ENCODE measurements at regions not wholly inside any gene's neighbourhood (a gene's known extent, or its start where the extent isn't known, plus 50 kb on each side); places are given as distances from the start of the nearest gene placed in this dataset.
"Not testable (repeated sequence)": the region's sequence is repeated elsewhere in the genome, so short reads cannot be mapped to it uniquely, and the experiment has no call there.

GRCh38 chr6:7021301-7021700 is 86.5 kb upstream of the RREB1 start:
- Histone ChIP-seq H3K9me3 (replicated peaks) (no peaks in the 10 kb centered on the region), H3K36me3 (no peaks in the 10 kb centered on the region)
- DNase-seq (ENCODE audit: low read depth in 1 of 2, low spot score in 2 of 2): no peak

GRCh38 chr6:7025861-7026260 is 81.9 kb upstream of the RREB1 start:
- no peak for DNase-seq (ENCODE audit: low read depth in 1 of 2, low spot score in 2 of 2)
- no peak overlapping the region for H3K27ac ChIP-seq
- no peaks in the 10 kb centered on the region for H3K27me3 ChIP-seq (replicated peaks)

More at GRCh38 chr6:7021301-7021700, 86.5 kb upstream of the RREB1 start:
- Histone ChIP-seq H3K4me3 (no peak overlapping the region), H3K27me3 (replicated peaks) (no peaks in the 10 kb centered on the region), H3K27ac (no peak overlapping the region), H3K4me1 (replicated peaks) (no peaks in the 10 kb centered on the region)

GRCh38 chr6:7028963-7029362 is 78.8 kb upstream of the RREB1 start:
- not testable (repeated sequence) for DNase-seq (ENCODE audit: low read depth in 1 of 2, low spot score in 2 of 2); H3K4me1 ChIP-seq (replicated peaks); H3K36me3 ChIP-seq

More at GRCh38 chr6:7025861-7026260, 81.9 kb upstream of the RREB1 start:
- Histone ChIP-seq H3K9me3 (replicated peaks) (no peaks in the 10 kb centered on the region), H3K4me1 (replicated peaks) (no peaks in the 10 kb centered on the region), H3K36me3 (no peaks in the 10 kb centered on the region), H3K4me3 (no peak overlapping the region)

GRCh38 chr6:7030968-7031367 is 76.8 kb upstream of the RREB1 start:
- not testable (repeated sequence) for H3K4me3 ChIP-seq; H3K27me3 ChIP-seq (replicated peaks); H3K27ac ChIP-seq; H3K9me3 ChIP-seq (replicated peaks); DNase-seq (ENCODE audit: low read depth in 1 of 2, low spot score in 2 of 2); H3K4me1 ChIP-seq (replicated peaks); H3K36me3 ChIP-seq

More at GRCh38 chr6:7028963-7029362, 78.8 kb upstream of the RREB1 start:
- H3K4me3 ChIP-seq; H3K9me3 ChIP-seq (replicated peaks); H3K27ac ChIP-seq; H3K27me3 ChIP-seq (replicated peaks): not testable (repeated sequence)

GRCh38 chr6:7033202-7033601 is 74.6 kb upstream of the RREB1 start:
- H3K36me3 ChIP-seq: no peaks in the 10 kb centered on the region

GRCh38 chr6:7034055-7034454 is 73.7 kb upstream of the RREB1 start:
- no peaks in the 10 kb centered on the region for H3K27me3 ChIP-seq (replicated peaks)
- no peak for DNase-seq (ENCODE audit: low read depth in 1 of 2, low spot score in 2 of 2)
- H3K9me3 ChIP-seq (replicated peaks): no peaks in the 10 kb centered on the region

More at GRCh38 chr6:7033202-7033601, 74.6 kb upstream of the RREB1 start:
- H3K4me1 ChIP-seq (replicated peaks): no peaks in the 10 kb centered on the region
- DNase-seq (ENCODE audit: low read depth in 1 of 2, low spot score in 2 of 2): no peak
- H3K9me3 ChIP-seq (replicated peaks): no peaks in the 10 kb centered on the region
- H3K4me3 ChIP-seq: no peak overlapping the region
- no peaks in the 10 kb centered on the region for H3K27me3 ChIP-seq (replicated peaks)
- H3K27ac ChIP-seq: no peak overlapping the region

GRCh38 chr6:7035837-7036249 is 71.9 kb upstream of the RREB1 start:
- Histone ChIP-seq H3K36me3 (no peaks in the 10 kb centered on the region), H3K27ac (no peak overlapping the region), H3K9me3 (replicated peaks) (no peaks in the 10 kb centered on the region), H3K27me3 (replicated peaks) (no peaks in the 10 kb centered on the region), H3K4me1 (replicated peaks) (no peaks in the 10 kb centered on the region), H3K4me3 (no peak overlapping the region)
- no peak for DNase-seq (ENCODE audit: low read depth in 1 of 2, low spot score in 2 of 2)

More at GRCh38 chr6:7034055-7034454, 73.7 kb upstream of the RREB1 start:
- Histone ChIP-seq H3K4me1 (replicated peaks) (no peaks in the 10 kb centered on the region), H3K36me3 (no peaks in the 10 kb centered on the region), H3K4me3 (no peak overlapping the region), H3K27ac (no peak overlapping the region)

GRCh38 chr6:7041511-7042026 is 66.2 kb upstream of the RREB1 start:
- no peak for DNase-seq (ENCODE audit: low read depth in 1 of 2, low spot score in 2 of 2)
- H3K4me1 ChIP-seq (replicated peaks): peaks cover 6% of the 10 kb centered on the region; the same call in 1 of the 2 replicates
- no peaks in the 10 kb centered on the region for H3K36me3 ChIP-seq
- H3K27me3 ChIP-seq (replicated peaks): no peaks in the 10 kb centered on the region
- H3K4me3 ChIP-seq: no peak overlapping the region
- no peak overlapping the region for H3K27ac ChIP-seq
- no peaks in the 10 kb centered on the region for H3K9me3 ChIP-seq (replicated peaks)

GRCh38 chr6:7042056-7042653 is 65.6 kb upstream of the RREB1 start:
- Histone ChIP-seq H3K27ac (no peak overlapping the region), H3K4me1 (replicated peaks) (peaks cover 6% of the 10 kb centered on the region; the same call in 1 of the 2 replicates), H3K4me3 (no peak overlapping the region), H3K9me3 (replicated peaks) (no peaks in the 10 kb centered on the region), H3K27me3 (replicated peaks) (no peaks in the 10 kb centered on the region), H3K36me3 (no peaks in the 10 kb centered on the region)
- no peak for DNase-seq (ENCODE audit: low read depth in 1 of 2, low spot score in 2 of 2)

- DNase-seq (ENCODE audit: low read depth in 1 of 2, low spot score in 2 of 2): no peak
- no peaks in the 10 kb centered on the region for H3K27me3 ChIP-seq (replicated peaks)
- H3K4me1 ChIP-seq (replicated peaks): peaks cover 6% of the 10 kb centered on the region; the same call in 1 of the 2 replicates
- no peaks in the 10 kb centered on the region for H3K36me3 ChIP-seq
- no peak overlapping the region for H3K27ac ChIP-seq
- H3K9me3 ChIP-seq (replicated peaks): no peaks in the 10 kb centered on the region
- H3K4me3 ChIP-seq: no peak overlapping the region
These were observed 64.9 kb upstream of the RREB1 start for GRCh38 chr6:7042654-7043545.

GRCh38 chr6:7045331-7045730 is 62.4 kb upstream of the RREB1 start:
- H3K4me1 ChIP-seq (replicated peaks): peaks cover 6% of the 10 kb centered on the region; the same call in 1 of the 2 replicates
- DNase-seq (ENCODE audit: low read depth in 1 of 2, low spot score in 2 of 2): no peak

GRCh38 chr6:7045746-7046145 is 62.0 kb upstream of the RREB1 start:
- Histone ChIP-seq H3K27ac (no peak overlapping the region), H3K36me3 (no peaks in the 10 kb centered on the region), H3K9me3 (replicated peaks) (no peaks in the 10 kb centered on the region), H3K4me3 (no peak overlapping the region), H3K27me3 (replicated peaks) (no peaks in the 10 kb centered on the region), H3K4me1 (replicated peaks) (peaks cover 6% of the 10 kb centered on the region; the same call in 1 of the 2 replicates)
- DNase-seq (ENCODE audit: low read depth in 1 of 2, low spot score in 2 of 2): no peak

More at GRCh38 chr6:7045331-7045730, 62.4 kb upstream of the RREB1 start:
- H3K27ac ChIP-seq: no peak overlapping the region
- no peaks in the 10 kb centered on the region for H3K9me3 ChIP-seq (replicated peaks)
- no peak overlapping the region for H3K4me3 ChIP-seq
- no peaks in the 10 kb centered on the region for H3K36me3 ChIP-seq
- H3K27me3 ChIP-seq (replicated peaks): no peaks in the 10 kb centered on the region

GRCh38 chr6:7047128-7047527 is 60.6 kb upstream of the RREB1 start:
- DNase-seq (ENCODE audit: low read depth in 1 of 2, low spot score in 2 of 2): no peak
- Histone ChIP-seq H3K4me1 (replicated peaks) (peaks cover 11% of the 10 kb centered on the region), H3K9me3 (replicated peaks) (no peaks in the 10 kb centered on the region), H3K4me3 (no peak overlapping the region), H3K27me3 (replicated peaks) (no peaks in the 10 kb centered on the region), H3K27ac (no peak overlapping the region), H3K36me3 (no peaks in the 10 kb centered on the region)

GRCh38 chr6:7047966-7048365 is 59.8 kb upstream of the RREB1 start:
- no peak overlapping the region for H3K4me3 ChIP-seq
- no peak overlapping the region for H3K27ac ChIP-seq
- no peaks in the 10 kb centered on the region for H3K36me3 ChIP-seq
- H3K27me3 ChIP-seq (replicated peaks): no peaks in the 10 kb centered on the region
- H3K4me1 ChIP-seq (replicated peaks): peaks cover 11% of the 10 kb centered on the region
- no peak for DNase-seq (ENCODE audit: low read depth in 1 of 2, low spot score in 2 of 2)
- no peaks in the 10 kb centered on the region for H3K9me3 ChIP-seq (replicated peaks)
